ENCODE measurements at regions not wholly inside any gene's neighbourhood (a gene's known extent, or its start where the extent isn't known, plus 50 kb on each side); places are given as distances from the start of the nearest gene placed in this dataset.

GRCh38 chr14:106200541-106201315, 674.3 kb downstream of the TMEM121 start:
- no peak for TF ChIP-seq CTCF (IDR thresholded peaks at IDR 0.05; ENCODE audit: control insufficient read depth, extremely low read depth, insufficient read depth)
- no peak overlapping the region for H3K4me3 ChIP-seq (ENCODE audit: low read depth, low read length)
- no peak for DNase-seq (ENCODE audit: low read depth)

GRCh38 chr14:106201376-106201775, 675.0 kb downstream of the TMEM121 start:
- no peak for TF ChIP-seq CTCF (IDR thresholded peaks at IDR 0.05; ENCODE audit: control insufficient read depth, extremely low read depth, insufficient read depth)
- no peak for DNase-seq (ENCODE audit: low read depth)
- H3K4me3 ChIP-seq (ENCODE audit: low read depth, low read length), result no peak overlapping the region

- DNase-seq (ENCODE audit: low read depth), result no peak
- no peak for TF ChIP-seq CTCF (IDR thresholded peaks at IDR 0.05; ENCODE audit: control insufficient read depth, extremely low read depth, insufficient read depth)
- no peak overlapping the region for H3K4me3 ChIP-seq (ENCODE audit: low read depth, low read length)
Observed at GRCh38 chr14:106203438-106203837, 677.1 kb downstream of the TMEM121 start.

GRCh38 chr14:106204063-106204462, 677.7 kb downstream of the TMEM121 start:
- no peak for TF ChIP-seq CTCF (IDR thresholded peaks at IDR 0.05; ENCODE audit: control insufficient read depth, extremely low read depth, insufficient read depth)
- DNase-seq (ENCODE audit: low read depth), result no peak
- H3K4me3 ChIP-seq (ENCODE audit: low read depth, low read length), result no peak overlapping the region

- no peak overlapping the region for H3K4me3 ChIP-seq (ENCODE audit: low read depth, low read length)
- TF ChIP-seq CTCF (IDR thresholded peaks at IDR 0.05; ENCODE audit: control insufficient read depth, extremely low read depth, insufficient read depth), result no peak
- DNase-seq (ENCODE audit: low read depth), result no peak
Observed at GRCh38 chr14:106207316-106207715, 680.9 kb downstream of the TMEM121 start.

- no peak for DNase-seq (ENCODE audit: low read depth)
- no peak overlapping the region for H3K4me3 ChIP-seq (ENCODE audit: low read depth, low read length)
- no peak for TF ChIP-seq CTCF (IDR thresholded peaks at IDR 0.05; ENCODE audit: control insufficient read depth, extremely low read depth, insufficient read depth)
Observed at GRCh38 chr14:106208794-106209193, 682.4 kb downstream of the TMEM121 start.

- no peak overlapping the region for H3K4me3 ChIP-seq (ENCODE audit: low read depth, low read length)
- TF ChIP-seq CTCF (IDR thresholded peaks at IDR 0.05; ENCODE audit: control insufficient read depth, extremely low read depth, insufficient read depth), result no peak
- DNase-seq (ENCODE audit: low read depth), result no peak
Observed at GRCh38 chr14:106209755-106210154, 683.4 kb downstream of the TMEM121 start.
